Osteocyte (in vitro differentiated cells): ENCODE measurements at regions not wholly inside any gene's neighbourhood (a gene's known extent, or its start where the extent isn't known, plus 50 kb on each side); places are given as distances from the start of the nearest gene placed in this dataset.

ENCODE experiments used
- DNase-seq: peaks from one replicate; pipeline ENCODE4 v3.0.0; 2021; ENCODE audit warnings: mixed read lengths; ENCODE audit not compliant: unreplicated experiment; ENCODE audit errors: extremely low spot score
- H3K27ac Mint-ChIP-seq: one replicate; pipeline ENCODE4 v1.8.0; 2021; ENCODE audit warnings: mild to moderate bottlenecking, mixed read lengths; ENCODE audit not compliant: unreplicated experiment
- H3K27me3 Mint-ChIP-seq: one replicate; pipeline ENCODE4 v1.8.0; 2021; ENCODE audit warnings: mixed read lengths; ENCODE audit not compliant: unreplicated experiment
- H3K36me3 Mint-ChIP-seq: one replicate; pipeline ENCODE4 v1.8.0; 2021; ENCODE audit warnings: mixed read lengths; ENCODE audit not compliant: unreplicated experiment
- H3K4me1 Mint-ChIP-seq: one replicate; pipeline ENCODE4 v1.8.0; 2021; ENCODE audit warnings: mixed read lengths; ENCODE audit not compliant: unreplicated experiment
- H3K4me3 Mint-ChIP-seq: one replicate; pipeline ENCODE4 v1.8.0; 2021; ENCODE audit warnings: mild to moderate bottlenecking, moderate library complexity, mixed read lengths; ENCODE audit not compliant: unreplicated experiment
- H3K9me3 Mint-ChIP-seq: one replicate; pipeline ENCODE4 v1.8.0; 2021; ENCODE audit warnings: mixed read lengths; ENCODE audit not compliant: unreplicated experiment
- TF ChIP-seq, protein P1 (sequence below): fragments of 200-600 bp; sonication (generic); IDR thresholded peaks from 2 replicates; pipeline ENCODE4 v1.5.0; 2021; ENCODE audit warnings: antibody characterized with exemption, mild to moderate bottlenecking, moderate library complexity

DNA sequence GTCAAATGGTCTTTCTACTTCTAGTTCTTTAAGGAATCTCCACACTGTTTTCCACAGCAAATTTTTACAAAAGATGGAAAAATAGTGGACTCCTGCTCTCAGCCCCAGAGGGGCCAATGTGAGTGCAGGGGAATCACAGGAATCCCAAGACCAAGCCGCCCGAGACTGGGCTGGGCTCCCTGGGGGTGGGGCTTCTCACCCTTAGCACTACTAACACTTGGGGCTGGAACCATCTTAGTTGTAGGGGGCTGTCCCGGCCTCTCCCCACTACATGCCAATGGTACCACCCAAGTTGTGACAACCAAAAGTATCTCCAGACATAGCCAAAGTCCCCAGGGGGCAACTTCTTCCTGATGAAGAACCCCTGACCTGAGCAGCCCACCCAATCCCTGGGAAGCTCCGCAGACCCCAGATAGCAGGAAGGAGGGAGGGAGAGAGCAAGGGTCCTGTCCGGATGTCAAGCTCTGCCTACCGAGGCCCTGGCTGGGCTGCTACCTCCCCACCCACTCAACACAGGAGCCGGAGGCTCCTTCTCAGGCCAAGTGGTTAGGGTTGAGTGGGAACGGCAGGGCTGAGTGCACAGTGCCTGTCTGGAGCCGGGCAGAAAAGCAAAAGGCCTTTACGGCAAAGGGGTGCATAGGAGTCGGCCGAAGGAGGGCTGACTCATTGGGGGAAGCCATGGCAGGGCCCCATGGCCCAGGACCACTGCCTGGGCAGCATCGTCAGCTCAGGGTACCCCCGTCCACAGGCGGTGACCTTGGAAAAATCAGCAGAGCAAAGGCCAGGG, 122.5 kb upstream of the FGF3 start:
- Mint-ChIP-seq H3K36me3 (no peaks in the 10 kb centered on the region), H3K27ac (no peak overlapping the region)
- TF ChIP-seq, protein P1, sequence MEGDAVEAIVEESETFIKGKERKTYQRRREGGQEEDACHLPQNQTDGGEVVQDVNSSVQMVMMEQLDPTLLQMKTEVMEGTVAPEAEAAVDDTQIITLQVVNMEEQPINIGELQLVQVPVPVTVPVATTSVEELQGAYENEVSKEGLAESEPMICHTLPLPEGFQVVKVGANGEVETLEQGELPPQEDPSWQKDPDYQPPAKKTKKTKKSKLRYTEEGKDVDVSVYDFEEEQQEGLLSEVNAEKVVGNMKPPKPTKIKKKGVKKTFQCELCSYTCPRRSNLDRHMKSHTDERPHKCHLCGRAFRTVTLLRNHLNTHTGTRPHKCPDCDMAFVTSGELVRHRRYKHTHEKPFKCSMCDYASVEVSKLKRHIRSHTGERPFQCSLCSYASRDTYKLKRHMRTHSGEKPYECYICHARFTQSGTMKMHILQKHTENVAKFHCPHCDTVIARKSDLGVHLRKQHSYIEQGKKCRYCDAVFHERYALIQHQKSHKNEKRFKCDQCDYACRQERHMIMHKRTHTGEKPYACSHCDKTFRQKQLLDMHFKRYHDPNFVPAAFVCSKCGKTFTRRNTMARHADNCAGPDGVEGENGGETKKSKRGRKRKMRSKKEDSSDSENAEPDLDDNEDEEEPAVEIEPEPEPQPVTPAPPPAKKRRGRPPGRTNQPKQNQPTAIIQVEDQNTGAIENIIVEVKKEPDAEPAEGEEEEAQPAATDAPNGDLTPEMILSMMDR: no peak

DNA sequence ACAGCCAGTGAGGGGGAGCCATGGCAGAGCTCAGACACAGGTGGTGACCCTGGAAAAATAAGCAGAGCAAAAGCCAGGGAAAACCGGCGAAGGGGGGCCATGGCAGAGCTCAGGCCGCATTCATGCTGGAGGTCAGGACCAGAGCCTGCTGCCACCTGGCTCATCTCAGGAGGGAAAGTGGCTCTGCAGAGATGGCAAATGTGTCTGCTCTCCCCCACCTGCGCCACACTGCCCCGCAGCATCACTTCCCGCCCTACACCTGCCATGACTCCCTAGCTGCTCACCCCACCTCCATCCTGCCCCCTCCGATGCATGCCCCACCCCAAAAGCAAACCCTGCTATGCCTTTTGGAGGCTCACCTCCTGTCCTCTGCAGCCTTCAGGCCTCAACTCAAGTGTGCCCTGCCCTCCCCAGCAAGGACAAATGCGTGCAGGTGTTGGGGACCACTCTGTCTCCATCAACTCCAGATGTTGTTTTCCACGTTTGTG, 123.2 kb upstream of the FGF3 start:
- peaks cover 18% of the 10 kb centered on the region for H3K27me3 Mint-ChIP-seq
- no peak overlapping the region for H3K27ac Mint-ChIP-seq
- no peaks in the 10 kb centered on the region for H3K36me3 Mint-ChIP-seq
- H3K9me3 Mint-ChIP-seq: no peaks in the 10 kb centered on the region
- TF ChIP-seq, protein P1: no peak
- DNase-seq: no peak
- no peaks in the 10 kb centered on the region for H3K4me1 Mint-ChIP-seq
- H3K4me3 Mint-ChIP-seq: no peak overlapping the region

More for the DNA sequence above, 122.5 kb upstream of the FGF3 start:
- Mint-ChIP-seq H3K9me3 (no peaks in the 10 kb centered on the region), H3K4me3 (no peak overlapping the region), H3K4me1 (no peaks in the 10 kb centered on the region), H3K27me3 (peaks cover 18% of the 10 kb centered on the region)
- DNase-seq: no peak

DNA sequence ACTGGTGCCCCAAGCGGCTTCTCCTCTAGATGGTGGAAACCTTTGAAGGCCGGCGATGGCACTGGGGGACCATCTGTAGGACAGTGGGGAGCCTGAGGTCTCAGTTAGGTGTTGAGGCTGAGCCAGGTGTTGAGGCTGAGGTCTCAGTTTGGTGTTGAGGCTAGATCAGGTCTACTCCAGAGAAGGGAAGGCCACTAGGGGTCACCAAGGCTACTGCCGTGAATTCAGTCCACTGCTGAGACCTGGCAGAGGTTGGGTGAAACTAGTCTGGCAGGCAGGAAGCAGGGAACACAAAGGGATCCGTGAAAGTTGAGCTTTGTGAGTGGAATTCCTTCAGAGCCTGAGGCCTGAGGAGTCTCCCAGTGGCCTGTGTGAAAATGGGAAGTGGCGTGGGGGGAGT, 123.8 kb upstream of the FGF3 start:
- Mint-ChIP-seq H3K27ac (no peak overlapping the region), H3K4me1 (peaks cover 1% of the 10 kb centered on the region), H3K27me3 (peaks cover 17% of the 10 kb centered on the region), H3K9me3 (no peaks in the 10 kb centered on the region), H3K36me3 (no peaks in the 10 kb centered on the region), H3K4me3 (no peak overlapping the region)
- no peak for DNase-seq
- TF ChIP-seq, protein P1: no peak

DNA sequence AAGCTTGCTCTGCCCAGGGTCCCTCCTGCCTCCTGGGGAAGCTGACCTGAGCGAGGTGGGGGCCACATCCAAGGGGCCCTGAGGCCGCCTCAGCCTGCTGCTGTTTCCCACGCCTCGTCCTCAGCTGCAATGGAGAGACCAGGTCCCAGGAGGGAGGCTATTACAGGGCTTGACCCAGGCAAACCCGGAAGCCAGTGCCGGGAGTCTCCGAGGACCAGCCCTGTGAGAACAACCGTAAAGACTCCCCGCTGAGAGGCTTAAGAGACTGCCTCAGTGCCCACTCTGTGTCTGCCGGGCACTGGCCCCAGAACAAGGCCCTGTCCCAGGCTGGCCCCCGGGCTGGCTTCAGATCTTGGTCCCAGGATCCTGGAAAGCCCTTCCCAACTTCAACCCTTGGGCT, 124.3 kb upstream of the FGF3 start:
- H3K27me3 Mint-ChIP-seq: peaks cover 13% of the 10 kb centered on the region
- no peaks in the 10 kb centered on the region for H3K36me3 Mint-ChIP-seq
- no peak for DNase-seq
- peaks cover 2% of the 10 kb centered on the region for H3K4me1 Mint-ChIP-seq
- no peak overlapping the region for H3K4me3 Mint-ChIP-seq
- H3K27ac Mint-ChIP-seq: no peak overlapping the region
- H3K9me3 Mint-ChIP-seq: no peaks in the 10 kb centered on the region
- TF ChIP-seq, protein P1: no peak

DNA sequence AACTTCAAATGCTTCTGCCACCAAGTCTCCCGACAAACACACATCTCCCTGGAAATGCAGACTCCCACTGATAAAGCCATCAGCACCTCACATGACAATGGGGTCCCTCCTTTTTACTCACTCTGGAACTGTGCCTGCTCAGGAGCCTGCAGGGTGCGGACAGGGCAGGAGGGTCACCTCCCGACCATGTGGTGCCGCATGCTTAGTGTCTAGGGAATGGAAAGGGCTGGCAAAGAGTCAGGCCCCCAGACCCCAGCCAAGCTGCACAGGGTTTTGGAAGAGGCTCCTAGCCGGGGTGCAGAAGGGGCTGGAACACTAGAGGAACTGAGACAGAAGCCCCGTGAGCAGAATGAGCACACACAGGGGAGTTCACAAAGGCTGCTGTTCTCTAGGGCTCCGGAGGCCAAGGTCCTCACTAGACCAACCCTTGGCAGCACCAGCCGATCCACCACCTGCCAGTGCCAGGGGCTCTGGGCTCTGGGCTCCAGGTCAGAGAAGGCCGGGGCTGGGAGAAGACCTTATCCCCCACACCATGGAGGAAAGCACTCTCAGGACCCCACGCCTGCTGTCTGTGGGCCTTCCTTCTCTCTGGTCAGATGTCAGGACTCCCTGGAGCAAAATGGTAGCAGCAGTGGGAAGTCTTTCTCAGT, 125.1 kb upstream of the FGF3 start:
- no peak for DNase-seq
- H3K9me3 Mint-ChIP-seq: no peaks in the 10 kb centered on the region
- peaks cover 12% of the 10 kb centered on the region for H3K27me3 Mint-ChIP-seq
- H3K27ac Mint-ChIP-seq: no peak overlapping the region
- TF ChIP-seq, protein P1: no peak
- no peaks in the 10 kb centered on the region for H3K36me3 Mint-ChIP-seq
- peaks cover 9% of the 10 kb centered on the region for H3K4me1 Mint-ChIP-seq
- no peak overlapping the region for H3K4me3 Mint-ChIP-seq
